GM23338 (cell line): ENCODE measurements at regions not wholly inside any gene's neighbourhood (a gene's known extent, or its start where the extent isn't known, plus 50 kb on each side); places are given as distances from the start of the nearest gene placed in this dataset.

Experiments
- ATAC-seq: fragments of 200-7000 bp; cut with Tn5 transposase; 3 replicates; pipeline ENCODE4 v1.9.1; 2020
- DNase-seq: peaks from one replicate; pipeline ENCODE4 v3.0.0-alpha.2; 2015; ENCODE audit warnings: low spot score
- H2AFZ ChIP-seq: fragments of 200-600 bp; sonication (generic); 2 replicates; pipeline ENCODE4 v1.8.0; 2016; ENCODE audit warnings: antibody characterized with exemption, mild to moderate bottlenecking, moderate library complexity
- H3F3A ChIP-seq: fragments of 200-600 bp; sonication (generic); replicated peaks from 2 replicates; pipeline ENCODE4 v1.8.0; 2017; ENCODE audit warnings: antibody characterized with exemption, mixed run types, low read depth
- H3K27ac ChIP-seq: fragments of 200-600 bp; sonication (generic); 2 replicates; pipeline ENCODE4 v1.6.1; 2016; ENCODE audit warnings: low read depth
- H3K27me3 ChIP-seq: fragments of 200-600 bp; sonication (generic); 2 replicates; pipeline ENCODE4 v1.8.0; 2016; ENCODE audit warnings: mild to moderate bottlenecking, mixed run types, moderate library complexity; ENCODE audit not compliant: insufficient read depth
- H3K36me3 ChIP-seq: fragments of 200-600 bp; sonication (generic); 2 replicates; pipeline ENCODE4 v1.8.0; 2016; ENCODE audit warnings: mild to moderate bottlenecking; ENCODE audit not compliant: insufficient read depth
- H3K4me1 ChIP-seq: fragments of 200-600 bp; sonication (generic); 2 replicates; pipeline ENCODE4 v1.8.0; 2016; ENCODE audit warnings: mild to moderate bottlenecking, moderate library complexity; ENCODE audit not compliant: insufficient read depth
- H3K4me2 ChIP-seq: fragments of 200-600 bp; sonication (generic); 2 replicates; pipeline ENCODE4 v1.7.1; 2017; ENCODE audit warnings: mixed run types
- H3K4me3 ChIP-seq: fragments of 200-600 bp; sonication (generic); 2 replicates; pipeline ENCODE4 v1.6.1; 2016; ENCODE audit warnings: mixed run types
- H3K79me2 ChIP-seq: fragments of 200-600 bp; sonication (generic); replicated peaks from 2 replicates; pipeline ENCODE4 v1.8.0; 2017; ENCODE audit warnings: mild to moderate bottlenecking; ENCODE audit not compliant: insufficient read depth
- H3K9me2 ChIP-seq: fragments of 200-600 bp; sonication (generic); 2 replicates; pipeline ENCODE4 v1.8.0; 2017; ENCODE audit not compliant: insufficient read depth
- H4K20me1 ChIP-seq: fragments of 200-600 bp; sonication (generic); replicated peaks from 2 replicates; pipeline ENCODE4 v1.8.0; 2017; ENCODE audit warnings: mild to moderate bottlenecking; ENCODE audit not compliant: insufficient read depth
- H3K27ac Mint-ChIP-seq: 2 replicates; pipeline ENCODE4 v1.8.0; 2020; ENCODE audit warnings: inconsistent platforms, mild to moderate bottlenecking, moderate library complexity, mixed read lengths
- H3K27me3 Mint-ChIP-seq: 3 replicates; pipeline ENCODE4 v1.8.0; 2022; ENCODE audit warnings: low read depth, mild to moderate bottlenecking, moderate library complexity, mixed read lengths, inconsistent platforms; ENCODE audit not compliant: insufficient read depth, poor library complexity
- H3K36me3 Mint-ChIP-seq: 3 replicates; pipeline ENCODE4 v1.8.0; 2021; ENCODE audit warnings: low read depth, mild to moderate bottlenecking, inconsistent platforms, moderate library complexity, mixed read lengths
- H3K4me1 Mint-ChIP-seq: 3 replicates; pipeline ENCODE4 v1.8.0; 2020; ENCODE audit warnings: mild to moderate bottlenecking, inconsistent platforms, mixed read lengths
- H3K4me3 Mint-ChIP-seq: 3 replicates; pipeline ENCODE4 v1.8.0; 2021; ENCODE audit warnings: moderate library complexity, mild to moderate bottlenecking, inconsistent platforms, mixed read lengths
- H3K9me3 Mint-ChIP-seq: 3 replicates; pipeline ENCODE4 v1.8.0; 2020; ENCODE audit warnings: moderate library complexity, mild to moderate bottlenecking, inconsistent platforms, mixed read lengths
- CREB1 ChIP-seq: fragments of 250-450 bp; sonication (Bioruptor Pico); IDR thresholded peaks from 2 replicates; pipeline ENCODE4 v1.5.0; 2020; ENCODE audit warnings: low read depth, mild to moderate bottlenecking, moderate library complexity
- EZH2 ChIP-seq: fragments of 200-600 bp; sonication (generic); IDR thresholded peaks from one replicate; pipeline ENCODE4 v1.8.0; 2017; ENCODE audit warnings: antibody characterized with exemption, mild to moderate bottlenecking, low read depth; ENCODE audit not compliant: unreplicated experiment
- EZH2phosphoT487 ChIP-seq: fragments of 200-600 bp; sonication (generic); IDR thresholded peaks from one replicate; pipeline ENCODE4 v1.8.1; 2018; ENCODE audit warnings: antibody characterized with exemption; ENCODE audit not compliant: unreplicated experiment
- JUNB ChIP-seq: IDR thresholded peaks from one replicate; pipeline ENCODE4 v1.6.1; 2016; ENCODE audit warnings: antibody characterized with exemption; ENCODE audit not compliant: unreplicated experiment
- POLR2AphosphoS5 ChIP-seq: IDR thresholded peaks from 2 replicates; pipeline ENCODE4 v1.6.1; 2016; ENCODE audit warnings: antibody characterized with exemption, low read depth
- ZNF331 ChIP-seq: fragments of 250-450 bp; sonication (Bioruptor Pico); IDR thresholded peaks from 2 replicates; pipeline ENCODE4 v1.5.0; 2020; ENCODE audit warnings: low read depth, mild to moderate bottlenecking, moderate library complexity
- TF ChIP-seq, protein P1 (sequence below): IDR thresholded peaks from one replicate; pipeline ENCODE4 v1.6.1; 2018; ENCODE audit warnings: antibody characterized with exemption; ENCODE audit not compliant: unreplicated experiment
- TF ChIP-seq, protein P2 (sequence below), 2 experiments: fragments of 200-600 bp in 1 of 2; sonication (generic) in 1 of 2; conservative IDR thresholded peaks; 2 replicates each; pipeline versions ENCODE4 v1.5.1 to v1.6.1; 2016 to 2017; ENCODE audit warnings: antibody characterized with exemption in 2 of 2, low read depth in 2 of 2, mild to moderate bottlenecking in 2 of 2, moderate library complexity in 1 of 2
- TF ChIP-seq, protein P3 (sequence below): IDR thresholded peaks from 2 replicates; pipeline ENCODE4 v1.6.1; 2016; ENCODE audit warnings: antibody characterized with exemption

GRCh38 chr2:45182667-45183295, 173.5 kb upstream of the SIX2 start (continued):
- TF ChIP-seq, protein P1, sequence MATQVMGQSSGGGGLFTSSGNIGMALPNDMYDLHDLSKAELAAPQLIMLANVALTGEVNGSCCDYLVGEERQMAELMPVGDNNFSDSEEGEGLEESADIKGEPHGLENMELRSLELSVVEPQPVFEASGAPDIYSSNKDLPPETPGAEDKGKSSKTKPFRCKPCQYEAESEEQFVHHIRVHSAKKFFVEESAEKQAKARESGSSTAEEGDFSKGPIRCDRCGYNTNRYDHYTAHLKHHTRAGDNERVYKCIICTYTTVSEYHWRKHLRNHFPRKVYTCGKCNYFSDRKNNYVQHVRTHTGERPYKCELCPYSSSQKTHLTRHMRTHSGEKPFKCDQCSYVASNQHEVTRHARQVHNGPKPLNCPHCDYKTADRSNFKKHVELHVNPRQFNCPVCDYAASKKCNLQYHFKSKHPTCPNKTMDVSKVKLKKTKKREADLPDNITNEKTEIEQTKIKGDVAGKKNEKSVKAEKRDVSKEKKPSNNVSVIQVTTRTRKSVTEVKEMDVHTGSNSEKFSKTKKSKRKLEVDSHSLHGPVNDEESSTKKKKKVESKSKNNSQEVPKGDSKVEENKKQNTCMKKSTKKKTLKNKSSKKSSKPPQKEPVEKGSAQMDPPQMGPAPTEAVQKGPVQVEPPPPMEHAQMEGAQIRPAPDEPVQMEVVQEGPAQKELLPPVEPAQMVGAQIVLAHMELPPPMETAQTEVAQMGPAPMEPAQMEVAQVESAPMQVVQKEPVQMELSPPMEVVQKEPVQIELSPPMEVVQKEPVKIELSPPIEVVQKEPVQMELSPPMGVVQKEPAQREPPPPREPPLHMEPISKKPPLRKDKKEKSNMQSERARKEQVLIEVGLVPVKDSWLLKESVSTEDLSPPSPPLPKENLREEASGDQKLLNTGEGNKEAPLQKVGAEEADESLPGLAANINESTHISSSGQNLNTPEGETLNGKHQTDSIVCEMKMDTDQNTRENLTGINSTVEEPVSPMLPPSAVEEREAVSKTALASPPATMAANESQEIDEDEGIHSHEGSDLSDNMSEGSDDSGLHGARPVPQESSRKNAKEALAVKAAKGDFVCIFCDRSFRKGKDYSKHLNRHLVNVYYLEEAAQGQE, result no peak
- TF ChIP-seq, protein P2, sequence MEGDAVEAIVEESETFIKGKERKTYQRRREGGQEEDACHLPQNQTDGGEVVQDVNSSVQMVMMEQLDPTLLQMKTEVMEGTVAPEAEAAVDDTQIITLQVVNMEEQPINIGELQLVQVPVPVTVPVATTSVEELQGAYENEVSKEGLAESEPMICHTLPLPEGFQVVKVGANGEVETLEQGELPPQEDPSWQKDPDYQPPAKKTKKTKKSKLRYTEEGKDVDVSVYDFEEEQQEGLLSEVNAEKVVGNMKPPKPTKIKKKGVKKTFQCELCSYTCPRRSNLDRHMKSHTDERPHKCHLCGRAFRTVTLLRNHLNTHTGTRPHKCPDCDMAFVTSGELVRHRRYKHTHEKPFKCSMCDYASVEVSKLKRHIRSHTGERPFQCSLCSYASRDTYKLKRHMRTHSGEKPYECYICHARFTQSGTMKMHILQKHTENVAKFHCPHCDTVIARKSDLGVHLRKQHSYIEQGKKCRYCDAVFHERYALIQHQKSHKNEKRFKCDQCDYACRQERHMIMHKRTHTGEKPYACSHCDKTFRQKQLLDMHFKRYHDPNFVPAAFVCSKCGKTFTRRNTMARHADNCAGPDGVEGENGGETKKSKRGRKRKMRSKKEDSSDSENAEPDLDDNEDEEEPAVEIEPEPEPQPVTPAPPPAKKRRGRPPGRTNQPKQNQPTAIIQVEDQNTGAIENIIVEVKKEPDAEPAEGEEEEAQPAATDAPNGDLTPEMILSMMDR (conservative IDR thresholded peaks at IDR 0.05; ENCODE audit: low read depth in 2 of 2), result no peak
- TF ChIP-seq, protein P3, sequence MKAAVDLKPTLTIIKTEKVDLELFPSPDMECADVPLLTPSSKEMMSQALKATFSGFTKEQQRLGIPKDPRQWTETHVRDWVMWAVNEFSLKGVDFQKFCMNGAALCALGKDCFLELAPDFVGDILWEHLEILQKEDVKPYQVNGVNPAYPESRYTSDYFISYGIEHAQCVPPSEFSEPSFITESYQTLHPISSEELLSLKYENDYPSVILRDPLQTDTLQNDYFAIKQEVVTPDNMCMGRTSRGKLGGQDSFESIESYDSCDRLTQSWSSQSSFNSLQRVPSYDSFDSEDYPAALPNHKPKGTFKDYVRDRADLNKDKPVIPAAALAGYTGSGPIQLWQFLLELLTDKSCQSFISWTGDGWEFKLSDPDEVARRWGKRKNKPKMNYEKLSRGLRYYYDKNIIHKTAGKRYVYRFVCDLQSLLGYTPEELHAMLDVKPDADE, result no peak
- TF ChIP-seq EZH2, result no peak
- TF ChIP-seq POLR2AphosphoS5, result no peak
- TF ChIP-seq JUNB, result no peak
- no peak for TF ChIP-seq EZH2phosphoT487
- TF ChIP-seq CREB1 (CRISPR knock-in tag), result no peak

DNA sequence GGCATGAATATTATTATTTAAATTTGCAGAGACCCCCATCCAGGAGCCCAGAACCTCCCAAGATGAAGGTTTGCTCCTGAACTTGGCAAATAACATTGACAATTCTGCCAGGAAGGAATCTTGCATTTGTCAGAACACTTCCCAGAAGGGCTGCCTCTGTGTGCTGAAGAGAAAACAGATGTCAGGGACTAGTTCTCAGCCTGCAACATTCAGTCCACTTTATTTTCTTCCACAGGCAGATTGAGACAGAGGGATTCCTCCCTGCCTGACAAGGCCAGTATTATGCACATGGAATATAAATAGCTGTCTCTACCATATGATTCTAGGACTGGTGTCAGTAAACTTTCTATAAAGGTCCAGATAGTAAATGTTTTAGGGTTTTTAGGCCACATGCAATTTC, 171.5 kb upstream of the SIX2 start:
- Histone ChIP-seq H3K79me2 (no peaks in the 10 kb centered on the region), H2AFZ (no peak overlapping the region), H3K9me2 (0 out of 2 replicates have a peak, but pooled peaks cover 23% of the 10 kb centered on the region), H4K20me1 (no peaks in the 10 kb centered on the region), H3K36me3 (no peaks in the 10 kb centered on the region), H3F3A (no peaks in the 10 kb centered on the region), H3K27me3 (no peaks in the 10 kb centered on the region), H3K4me3 (no peak overlapping the region), H3K27ac (no peak overlapping the region), H3K4me2 (no peak overlapping the region), H3K4me1 (no peaks in the 10 kb centered on the region)
- no peak for DNase-seq
- Mint-ChIP-seq H3K27ac (no peak overlapping the region), H3K9me3 (no peaks in the 10 kb centered on the region), H3K36me3 (no peaks in the 10 kb centered on the region), H3K27me3 (peaks cover 2% of the 10 kb centered on the region), H3K4me3 (no peak overlapping the region), H3K4me1 (peaks cover 10% of the 10 kb centered on the region)
- no peak for ATAC-seq
- TF ChIP-seq, protein P1, result no peak
- TF ChIP-seq, protein P2 (conservative IDR thresholded peaks at IDR 0.05; ENCODE audit: low read depth in 2 of 2), result no peak
- TF ChIP-seq ZNF331 (CRISPR knock-in tag), result no peak
